Ishikawa (cell line): ENCODE measurements at regions not wholly inside any gene's neighbourhood (a gene's known extent, or its start where the extent isn't known, plus 50 kb on each side); places are given as distances from the start of the nearest gene placed in this dataset.

Experiments used
- CREB1 ChIP-seq: IDR thresholded peaks from 2 replicates; pipeline ENCODE4 v1.6.1; 2012; ENCODE audit warnings: low read depth
- EGR1 ChIP-seq: IDR thresholded peaks from 2 replicates; pipeline ENCODE4 v1.6.1; 2012
- EP300 ChIP-seq: IDR thresholded peaks from 2 replicates; pipeline ENCODE4 v1.6.1; 2012; ENCODE audit warnings: borderline replicate concordance
- NFIC ChIP-seq: IDR thresholded peaks from 2 replicates; pipeline ENCODE4 v1.6.1; 2012
- REST ChIP-seq: IDR thresholded peaks from 2 replicates; pipeline ENCODE4 v1.6.1; 2012; ENCODE audit warnings: low read depth, mild to moderate bottlenecking
- TAF1 ChIP-seq: IDR thresholded peaks from 2 replicates; pipeline ENCODE4 v1.6.1; 2012; ENCODE audit warnings: low read depth, mild to moderate bottlenecking
- TCF12 ChIP-seq: IDR thresholded peaks from 2 replicates; pipeline ENCODE4 v1.6.1; 2012; ENCODE audit warnings: low read depth
- TEAD4 ChIP-seq: IDR thresholded peaks from 2 replicates; pipeline ENCODE4 v1.6.1; 2012
- USF1 ChIP-seq: IDR thresholded peaks from 2 replicates; pipeline ENCODE4 v1.6.1; 2012
- YY1 ChIP-seq: IDR thresholded peaks from 2 replicates; pipeline ENCODE4 v1.6.1; 2012; ENCODE audit warnings: low read depth

GRCh38 chr7:124376111-124376510 is 343.2 kb upstream of the TMEM229A start:
- no peak for TF ChIP-seq CREB1
- TF ChIP-seq EGR1, result no peak
- no peak for TF ChIP-seq REST
- no peak for TF ChIP-seq USF1
- TF ChIP-seq YY1, result no peak
- no peak for TF ChIP-seq TCF12
- TF ChIP-seq EP300, result no peak
- no peak for TF ChIP-seq TAF1
- no peak for TF ChIP-seq NFIC
- TF ChIP-seq TEAD4, result no peak
